Nephron (organoid): ENCODE measurements at regions not wholly inside any gene's neighbourhood (a gene's known extent, or its start where the extent isn't known, plus 50 kb on each side); places are given as distances from the start of the nearest gene placed in this dataset.
"Not testable (repeated sequence)": the region's sequence is repeated elsewhere in the genome, so short reads cannot be mapped to it uniquely, and the experiment has no call there.

ENCODE experiments used
- H3K27ac Mint-ChIP-seq, 3 experiments: 2 replicates each; pipeline ENCODE4 v1.8.0; 2020; ENCODE audit warnings: mixed read lengths in 3 of 3, mild to moderate bottlenecking in 2 of 3, moderate library complexity in 1 of 3
- H3K27me3 Mint-ChIP-seq: 2 replicates; pipeline ENCODE4 v1.8.0; 2021; ENCODE audit warnings: low read depth, mild to moderate bottlenecking, moderate library complexity, mixed read lengths
- H3K36me3 Mint-ChIP-seq: 2 replicates; pipeline ENCODE4 v1.8.0; 2020; ENCODE audit warnings: low read depth, mixed read lengths
- H3K4me1 Mint-ChIP-seq: 2 replicates; pipeline ENCODE4 v1.8.0; 2020; ENCODE audit warnings: mixed read lengths
- H3K4me3 Mint-ChIP-seq, 3 experiments: 2 replicates each; pipeline ENCODE4 v1.8.0; 2020; ENCODE audit warnings: mild to moderate bottlenecking in 3 of 3, mixed read lengths in 3 of 3, moderate library complexity in 2 of 3
- H3K9me3 Mint-ChIP-seq: 2 replicates; pipeline ENCODE4 v1.8.0; 2020; ENCODE audit warnings: mixed read lengths
- CTCF ChIP-seq, 3 experiments: fragments of 200-600 bp; sonication (generic); IDR thresholded peaks; one replicate each; pipeline ENCODE4 v1.5.0; 2021; ENCODE audit warnings: antibody characterized with exemption in 3 of 3; ENCODE audit not compliant: unreplicated experiment in 3 of 3

- no peaks in the 10 kb centered on the region for H3K36me3 Mint-ChIP-seq
- no peak for TF ChIP-seq CTCF (IDR thresholded peaks at IDR 0.05; ENCODE audit: unreplicated experiment in 3 of 3)
- no peak overlapping the region for H3K27ac Mint-ChIP-seq
- H3K27me3 Mint-ChIP-seq = no peaks in the 10 kb centered on the region
- H3K9me3 Mint-ChIP-seq = peaks cover 7% of the 10 kb centered on the region
- no peaks in the 10 kb centered on the region for H3K4me1 Mint-ChIP-seq
- H3K4me3 Mint-ChIP-seq = no peak overlapping the region
Measured at GRCh38 chr6:20263059-20263458, 50.8 kb upstream of the MBOAT1 start.

- TF ChIP-seq CTCF (IDR thresholded peaks at IDR 0.05; ENCODE audit: unreplicated experiment in 3 of 3) = no peak
- peaks cover 7% of the 10 kb centered on the region for H3K9me3 Mint-ChIP-seq
- no peak overlapping the region for H3K27ac Mint-ChIP-seq
- no peaks in the 10 kb centered on the region for H3K27me3 Mint-ChIP-seq
- no peaks in the 10 kb centered on the region for H3K36me3 Mint-ChIP-seq
- H3K4me3 Mint-ChIP-seq = no peak overlapping the region
- H3K4me1 Mint-ChIP-seq = no peaks in the 10 kb centered on the region
Measured at GRCh38 chr6:20265842-20266241, 53.6 kb upstream of the MBOAT1 start.

DNA sequence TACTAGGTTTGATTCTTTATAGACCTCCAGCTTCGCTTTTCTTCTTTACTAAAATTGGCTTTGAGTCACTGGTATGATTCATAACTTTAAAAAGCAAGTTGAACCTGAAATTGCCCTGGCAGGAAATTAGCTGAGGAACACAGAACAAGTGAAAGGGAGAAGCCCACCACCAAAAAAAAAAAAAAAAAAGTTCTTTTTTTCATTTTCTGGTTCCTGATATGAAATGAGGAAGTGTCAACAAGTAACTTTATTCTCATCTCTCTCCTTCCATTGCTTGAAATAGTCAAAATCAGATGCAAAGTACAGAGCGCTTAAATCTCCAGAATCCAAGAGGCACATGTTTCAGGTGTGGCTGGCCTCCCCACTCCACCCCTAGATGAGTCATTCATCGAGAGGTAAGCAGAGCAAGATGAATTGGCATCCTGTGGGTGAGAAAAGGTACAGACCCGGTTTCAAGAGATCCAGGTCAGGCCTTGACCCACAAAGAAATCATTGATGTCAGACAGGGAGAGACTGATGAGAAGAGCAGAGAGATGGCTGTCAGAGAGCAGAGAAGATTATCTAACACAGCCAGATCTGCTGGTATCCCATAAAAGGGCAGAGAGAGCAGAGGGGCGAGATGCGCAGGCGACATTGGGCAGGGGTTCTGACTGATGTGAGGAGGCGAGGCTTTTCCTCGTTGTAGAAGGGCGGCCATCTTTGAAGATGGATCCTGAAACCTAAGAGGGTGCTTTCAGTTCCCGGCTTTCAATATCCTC lies 54.8 kb upstream of the MBOAT1 start:
- no peak overlapping the region for H3K4me3 Mint-ChIP-seq
- TF ChIP-seq CTCF (IDR thresholded peaks at IDR 0.05; ENCODE audit: unreplicated experiment in 3 of 3) = no peak
- no peaks in the 10 kb centered on the region for H3K27me3 Mint-ChIP-seq

GRCh38 chr6:20269181-20269580 lies 56.9 kb upstream of the MBOAT1 start:
- H3K27me3 Mint-ChIP-seq = no peaks in the 10 kb centered on the region
- peaks cover 3% of the 10 kb centered on the region for H3K9me3 Mint-ChIP-seq
- TF ChIP-seq CTCF (IDR thresholded peaks at IDR 0.05; ENCODE audit: unreplicated experiment in 3 of 3) = no peak
- no peaks in the 10 kb centered on the region for H3K36me3 Mint-ChIP-seq
- no peak overlapping the region for H3K27ac Mint-ChIP-seq
- no peak overlapping the region for H3K4me3 Mint-ChIP-seq
- H3K4me1 Mint-ChIP-seq = peaks cover 5% of the 10 kb centered on the region

More for the DNA sequence above, 54.8 kb upstream of the MBOAT1 start:
- H3K4me1 Mint-ChIP-seq = peaks cover 5% of the 10 kb centered on the region
- no peak overlapping the region for H3K27ac Mint-ChIP-seq
- H3K9me3 Mint-ChIP-seq = peaks cover 7% of the 10 kb centered on the region
- no peaks in the 10 kb centered on the region for H3K36me3 Mint-ChIP-seq

- no peaks in the 10 kb centered on the region for H3K36me3 Mint-ChIP-seq
- no peak for TF ChIP-seq CTCF (IDR thresholded peaks at IDR 0.05; ENCODE audit: unreplicated experiment in 3 of 3)
- no peak overlapping the region for H3K27ac Mint-ChIP-seq
- no peaks in the 10 kb centered on the region for H3K9me3 Mint-ChIP-seq
- H3K4me1 Mint-ChIP-seq = peaks cover 5% of the 10 kb centered on the region
- H3K27me3 Mint-ChIP-seq = no peaks in the 10 kb centered on the region
- no peak overlapping the region for H3K4me3 Mint-ChIP-seq
Measured at GRCh38 chr6:20271818-20272217, 59.5 kb upstream of the MBOAT1 start.

GRCh38 chr6:20274137-20274536 lies 61.9 kb upstream of the MBOAT1 start:
- Mint-ChIP-seq H3K36me3 (no peaks in the 10 kb centered on the region), H3K4me3 (no peak overlapping the region), H3K27me3 (no peaks in the 10 kb centered on the region), H3K9me3 (no peaks in the 10 kb centered on the region), H3K4me1 (peaks cover 5% of the 10 kb centered on the region), H3K27ac (no peak overlapping the region)
- TF ChIP-seq CTCF (IDR thresholded peaks at IDR 0.05; ENCODE audit: unreplicated experiment in 3 of 3) = no peak

- not testable (repeated sequence) for H3K4me3 Mint-ChIP-seq, H3K36me3 Mint-ChIP-seq, H3K27ac Mint-ChIP-seq, H3K4me1 Mint-ChIP-seq, H3K27me3 Mint-ChIP-seq, H3K9me3 Mint-ChIP-seq
Measured at GRCh38 chr6:20275837-20276236, 63.6 kb upstream of the MBOAT1 start.

GRCh38 chr6:20277724-20278123 lies 65.5 kb upstream of the MBOAT1 start:
- H3K36me3 Mint-ChIP-seq, H3K4me1 Mint-ChIP-seq, H3K27me3 Mint-ChIP-seq, H3K27ac Mint-ChIP-seq, H3K4me3 Mint-ChIP-seq: not testable (repeated sequence)
- peaks cover 18% of the 10 kb centered on the region for H3K9me3 Mint-ChIP-seq
